HG03442 (cell line): ENCODE measurements at regions not wholly inside any gene's neighbourhood (a gene's known extent, or its start where the extent isn't known, plus 50 kb on each side); places are given as distances from the start of the nearest gene placed in this dataset.
"Not testable (repeated sequence)": the region's sequence is repeated elsewhere in the genome, so short reads cannot be mapped to it uniquely, and the experiment has no call there.

ENCODE experiments used
- ATAC-seq: cut with Tn5 transposase; IDR thresholded peaks from one replicate; pipeline ENCODE4 v1.9.1; 2021; ENCODE audit warnings: mild to moderate bottlenecking, moderate library complexity; ENCODE audit not compliant: unreplicated experiment

GRCh38 chr5:174503086-174503460 is 221.3 kb upstream of the MSX2 start:
- ATAC-seq, result no peak

DNA sequence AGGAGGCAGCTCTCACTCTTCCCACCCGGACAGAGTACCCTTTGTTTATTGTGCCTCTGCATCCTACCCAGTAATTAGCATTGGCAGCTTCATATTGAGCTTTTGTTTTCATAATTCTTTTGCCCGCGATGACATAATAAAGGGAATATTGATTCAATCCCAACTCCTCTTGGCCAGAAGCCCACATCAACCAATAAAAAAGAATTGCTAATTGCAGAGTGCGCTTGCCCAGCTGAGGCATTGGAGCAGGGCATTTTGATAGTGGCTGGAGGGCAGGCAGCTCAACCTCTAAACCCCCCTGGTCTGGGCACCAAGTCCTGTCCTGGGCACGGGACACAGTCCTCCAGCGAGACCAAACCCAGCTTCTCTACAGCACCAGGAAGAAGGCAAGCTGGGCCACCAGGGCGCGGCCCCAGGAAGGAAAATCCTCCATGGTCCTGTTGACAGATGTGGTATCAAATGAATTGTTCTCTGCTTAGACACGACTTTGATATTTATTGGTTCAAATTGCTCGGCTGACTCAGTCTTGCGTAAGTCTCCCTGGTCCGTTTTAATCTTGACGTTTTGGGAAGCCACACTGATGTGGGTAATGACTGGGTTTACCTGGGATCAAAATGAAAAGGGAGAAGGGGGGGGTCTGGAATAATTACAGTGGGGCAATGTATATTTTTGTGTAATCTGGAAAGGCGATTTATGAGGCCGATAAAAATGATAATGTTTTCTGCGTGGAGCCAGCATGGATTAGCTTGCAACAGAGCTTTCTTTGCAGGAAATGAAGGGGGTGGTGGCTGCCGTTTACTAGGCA is 220.7 kb upstream of the MSX2 start:
- ATAC-seq, result no peak

DNA sequence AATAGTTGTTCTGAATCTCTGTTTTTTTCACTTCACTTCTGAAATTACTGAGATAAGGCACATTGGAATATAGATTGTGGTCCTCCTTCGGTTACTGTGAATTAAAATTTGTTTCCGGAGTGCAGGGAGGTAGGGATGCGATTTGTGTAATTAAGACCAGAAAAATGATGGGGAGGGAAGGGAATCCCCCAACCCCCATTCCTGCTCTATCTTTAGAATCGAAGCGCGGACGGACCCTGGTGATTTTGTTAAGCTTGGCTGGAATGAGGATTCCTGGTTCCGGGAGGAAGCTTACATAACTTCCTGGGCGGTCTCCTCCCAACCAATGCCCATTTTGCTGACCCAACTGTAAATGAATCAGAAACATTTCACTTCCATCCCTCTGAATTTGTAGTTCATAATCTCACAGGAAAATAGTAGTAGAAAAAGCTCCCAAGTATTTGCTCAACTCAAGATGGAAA is 220.1 kb upstream of the MSX2 start:
- ATAC-seq, result no peak

- no peak for ATAC-seq
Observed at GRCh38 chr5:174505621-174506020, 218.8 kb upstream of the MSX2 start.

GRCh38 chr5:174510782-174511453 is 213.5 kb upstream of the MSX2 start:
- ATAC-seq, result not testable (repeated sequence)

- ATAC-seq, result no peak
Observed at GRCh38 chr5:174511714-174512253, 212.6 kb upstream of the MSX2 start.

DNA sequence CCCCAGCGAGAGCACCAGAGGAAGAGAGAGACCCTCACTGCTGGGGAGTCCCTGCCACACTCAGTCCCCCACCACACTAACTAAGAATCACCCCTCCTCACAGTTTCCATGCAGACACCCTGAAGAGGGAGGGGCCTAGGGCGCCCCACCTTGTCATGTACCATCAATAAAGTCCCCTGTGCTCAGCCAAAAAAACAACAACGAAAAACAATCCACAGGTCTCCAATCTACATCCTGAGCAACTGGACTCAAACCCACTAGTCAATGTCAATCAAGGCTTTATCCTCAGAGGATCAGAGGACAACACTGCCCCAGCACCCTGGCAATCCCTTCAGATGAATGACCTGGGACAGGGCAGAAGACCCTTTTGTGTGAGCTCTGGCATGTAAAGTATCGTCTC is 210.1 kb upstream of the MSX2 start:
- no peak for ATAC-seq

- ATAC-seq, result no peak
Observed at GRCh38 chr5:174514983-174515394, 209.4 kb upstream of the MSX2 start.

- ATAC-seq, result no peak
Observed at GRCh38 chr5:174516741-174517140, 207.6 kb upstream of the MSX2 start.

GRCh38 chr5:174518512-174518911 is 205.9 kb upstream of the MSX2 start:
- ATAC-seq, result no peak

GRCh38 chr5:174520420-174521396 is 203.7 kb upstream of the MSX2 start:
- no peak for ATAC-seq

GRCh38 chr5:174521449-174521848 is 202.9 kb upstream of the MSX2 start:
- no peak for ATAC-seq

- ATAC-seq, result no peak
Observed at GRCh38 chr5:174522480-174523260, 201.7 kb upstream of the MSX2 start.

GRCh38 chr5:174523311-174524071 is 200.9 kb upstream of the MSX2 start:
- no peak for ATAC-seq

DNA sequence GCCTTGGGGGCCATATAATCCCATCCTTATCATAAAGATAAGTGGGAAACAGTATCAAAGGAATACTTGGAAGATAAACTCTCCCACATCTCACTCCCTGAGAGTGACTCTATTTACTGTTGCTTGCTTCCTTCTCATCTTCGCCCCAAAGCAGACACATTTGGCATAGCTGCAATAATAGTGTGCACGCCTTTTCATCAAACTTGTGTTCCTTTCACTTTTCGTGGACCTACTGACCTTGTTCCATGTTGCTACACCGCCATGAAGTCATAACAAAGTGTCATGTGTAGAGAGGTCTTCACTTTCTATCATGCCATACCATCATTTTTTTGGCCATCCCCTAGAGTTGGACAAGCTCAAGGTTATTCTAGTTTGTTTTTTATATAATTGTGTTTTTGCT is 200.0 kb upstream of the MSX2 start:
- no peak for ATAC-seq

DNA sequence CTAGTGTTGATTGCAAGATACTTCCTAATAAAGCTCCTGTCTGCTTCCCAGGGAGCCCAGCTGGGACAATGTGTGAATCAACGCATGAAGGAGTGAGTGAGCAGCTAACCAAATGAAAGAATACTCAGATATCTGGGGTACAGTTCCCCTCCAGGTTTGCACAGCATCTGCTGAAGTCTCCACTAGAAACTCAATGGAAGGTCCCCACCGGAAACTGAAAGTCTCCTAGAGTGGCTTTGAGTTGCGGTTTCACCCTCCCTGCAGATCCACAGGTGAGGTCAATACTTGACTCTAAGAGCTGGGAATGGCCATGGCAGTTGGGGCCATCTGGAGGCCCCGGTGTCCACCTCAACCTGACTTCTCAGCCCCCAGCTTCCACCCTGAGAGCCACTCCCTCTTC is 198.2 kb upstream of the MSX2 start:
- ATAC-seq, result no peak

DNA sequence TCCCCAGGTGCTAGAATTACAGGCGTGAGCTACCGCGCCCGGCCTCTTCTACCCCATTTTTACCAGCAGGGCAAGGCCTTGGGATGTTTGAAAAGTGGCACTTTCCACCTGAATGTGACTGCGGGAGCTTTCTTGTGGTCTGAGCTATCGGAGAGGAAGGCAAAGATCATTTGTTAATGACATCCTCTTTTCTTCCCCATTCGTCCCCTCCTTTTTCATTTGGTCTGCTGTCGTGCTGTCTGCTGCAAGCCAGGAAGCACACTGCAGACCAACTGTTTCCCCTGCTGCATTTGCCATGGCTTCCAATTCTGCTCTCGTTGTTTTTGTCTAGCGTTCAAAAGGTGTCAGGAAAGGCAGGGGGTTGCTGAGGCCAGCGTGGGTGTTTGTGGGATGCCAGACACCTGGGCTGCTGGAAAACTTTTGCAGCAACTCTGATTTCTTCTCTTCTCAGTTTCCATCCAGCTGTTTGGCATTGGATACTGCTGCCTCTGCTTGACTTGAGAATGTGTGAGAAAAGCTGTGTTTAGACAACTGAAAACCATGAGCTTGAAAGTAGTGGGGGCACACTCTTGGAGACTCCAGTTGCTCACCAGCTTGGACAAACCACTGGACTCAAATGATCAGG is 196.4 kb upstream of the MSX2 start:
- no peak for ATAC-seq

GRCh38 chr5:174528821-174529544 is 195.4 kb upstream of the MSX2 start:
- no peak for ATAC-seq
